GM12892 (cell line): ENCODE measurements at regions not wholly inside any gene's neighbourhood (a gene's known extent, or its start where the extent isn't known, plus 50 kb on each side); places are given as distances from the start of the nearest gene placed in this dataset.

ENCODE experiments used
- POLR2A ChIP-seq: IDR thresholded peaks from 2 replicates; pipeline ENCODE4 v1.6.1; 2011; ENCODE audit warnings: low read depth, low read length, control low read depth
- POLR2AphosphoS5 ChIP-seq: IDR thresholded peaks from 2 replicates; pipeline ENCODE4 v1.6.1; 2011; ENCODE audit warnings: low read depth, low read length, control low read depth
- TAF1 ChIP-seq: IDR thresholded peaks from 2 replicates; pipeline ENCODE4 v1.6.1; 2011; ENCODE audit warnings: low read depth, mild to moderate bottlenecking, control low read depth, low read length, borderline replicate concordance

- TF ChIP-seq POLR2A (no peak), TAF1 (no peak), POLR2AphosphoS5 (no peak)
Measured at GRCh38 chr20:12829170-12829569, 179.6 kb upstream of the SPTLC3 start.
